Right atrium auricular region (tissue), 2 donors: ENCODE measurements at regions not wholly inside any gene's neighbourhood (a gene's known extent, or its start where the extent isn't known, plus 50 kb on each side); places are given as distances from the start of the nearest gene placed in this dataset.

Experiments used
- DNase-seq: peaks from one replicate; pipeline ENCODE4 v3.0.0-alpha.2; 2019; ENCODE audit warnings: low spot score
- H3K27ac ChIP-seq, 2 donors: fragments of 200-600 bp; sonication (generic); 1 replicate in 1 of 2; 2 replicates in 1 of 2; pipeline ENCODE4 v1.5.1; 2016 to 2019
- H3K27me3 ChIP-seq, 2 donors: fragments of 200-600 bp; sonication (generic); one replicate each; pipeline versions ENCODE4 v1.5.1 to v1.6.0; 2017 to 2019
- H3K36me3 ChIP-seq: fragments of 200-600 bp; sonication (generic); one replicate; pipeline ENCODE4 v1.5.1; 2016
- H3K4me1 ChIP-seq, 2 donors: fragments of 200-600 bp; sonication (generic); one replicate each; pipeline versions ENCODE4 v1.5.1 to v1.6.0; 2017 to 2019
- H3K4me3 ChIP-seq, 2 donors: fragments of 200-600 bp; sonication (generic); 1 replicate in 1 of 2; 2 replicates in 1 of 2; pipeline ENCODE4 v1.5.1; 2017 to 2019; ENCODE audit warnings: mild to moderate bottlenecking in 1 of 2, moderate library complexity in 1 of 2
- H3K9me3 ChIP-seq, 2 donors: fragments of 200-600 bp; sonication (generic); one replicate each; pipeline ENCODE4 v1.5.1; 2019
- TF ChIP-seq, protein P1 (sequence below), 2 donors: fragments of 200-600 bp; sonication (generic); IDR thresholded peaks; one replicate each; pipeline ENCODE4 v1.5.1; 2019; ENCODE audit warnings: antibody characterized with exemption in 2 of 2

DNA sequence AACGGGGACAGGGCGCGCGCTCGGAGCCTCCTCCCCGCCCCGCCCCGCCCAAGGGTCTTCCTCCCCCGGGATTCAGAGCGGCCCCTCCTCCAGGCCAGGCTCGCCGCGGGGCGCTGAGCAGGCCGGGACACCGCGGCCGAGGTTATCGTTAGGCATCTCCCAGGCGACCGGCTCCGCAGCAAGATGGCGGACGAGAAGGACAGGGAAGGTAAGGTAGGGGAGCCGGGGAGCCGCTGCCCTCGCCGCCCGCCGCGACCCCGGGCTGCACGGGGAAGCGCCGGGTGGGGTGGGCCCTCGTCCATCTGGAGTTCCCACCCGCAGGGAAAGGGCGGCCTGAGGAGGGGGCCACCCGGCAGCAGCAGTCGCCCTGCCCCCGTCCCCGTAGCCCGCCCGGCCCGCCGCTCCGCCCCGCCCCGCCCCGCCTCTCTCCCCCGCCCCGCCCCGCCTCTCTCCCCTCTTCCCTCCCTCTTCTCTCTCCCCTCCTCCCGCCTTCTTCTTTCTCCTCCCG, 105.9 kb upstream of the HNRNPU start:
- TF ChIP-seq, protein P1, sequence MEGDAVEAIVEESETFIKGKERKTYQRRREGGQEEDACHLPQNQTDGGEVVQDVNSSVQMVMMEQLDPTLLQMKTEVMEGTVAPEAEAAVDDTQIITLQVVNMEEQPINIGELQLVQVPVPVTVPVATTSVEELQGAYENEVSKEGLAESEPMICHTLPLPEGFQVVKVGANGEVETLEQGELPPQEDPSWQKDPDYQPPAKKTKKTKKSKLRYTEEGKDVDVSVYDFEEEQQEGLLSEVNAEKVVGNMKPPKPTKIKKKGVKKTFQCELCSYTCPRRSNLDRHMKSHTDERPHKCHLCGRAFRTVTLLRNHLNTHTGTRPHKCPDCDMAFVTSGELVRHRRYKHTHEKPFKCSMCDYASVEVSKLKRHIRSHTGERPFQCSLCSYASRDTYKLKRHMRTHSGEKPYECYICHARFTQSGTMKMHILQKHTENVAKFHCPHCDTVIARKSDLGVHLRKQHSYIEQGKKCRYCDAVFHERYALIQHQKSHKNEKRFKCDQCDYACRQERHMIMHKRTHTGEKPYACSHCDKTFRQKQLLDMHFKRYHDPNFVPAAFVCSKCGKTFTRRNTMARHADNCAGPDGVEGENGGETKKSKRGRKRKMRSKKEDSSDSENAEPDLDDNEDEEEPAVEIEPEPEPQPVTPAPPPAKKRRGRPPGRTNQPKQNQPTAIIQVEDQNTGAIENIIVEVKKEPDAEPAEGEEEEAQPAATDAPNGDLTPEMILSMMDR (IDR thresholded peaks at IDR 0.05): no peak
- Histone ChIP-seq H3K4me1 (peaks cover 0 to 20% of the 10 kb centered on the region in 2 donors), H3K36me3 (no peaks in the 10 kb centered on the region), H3K27me3 (no peaks in the 10 kb centered on the region), H3K4me3 (peak overlapping the region; percentile 75 to 77), H3K9me3 (no peaks in the 10 kb centered on the region), H3K27ac (peak overlapping the region; percentile 98 to 99)
- DNase-seq: no peak

DNA sequence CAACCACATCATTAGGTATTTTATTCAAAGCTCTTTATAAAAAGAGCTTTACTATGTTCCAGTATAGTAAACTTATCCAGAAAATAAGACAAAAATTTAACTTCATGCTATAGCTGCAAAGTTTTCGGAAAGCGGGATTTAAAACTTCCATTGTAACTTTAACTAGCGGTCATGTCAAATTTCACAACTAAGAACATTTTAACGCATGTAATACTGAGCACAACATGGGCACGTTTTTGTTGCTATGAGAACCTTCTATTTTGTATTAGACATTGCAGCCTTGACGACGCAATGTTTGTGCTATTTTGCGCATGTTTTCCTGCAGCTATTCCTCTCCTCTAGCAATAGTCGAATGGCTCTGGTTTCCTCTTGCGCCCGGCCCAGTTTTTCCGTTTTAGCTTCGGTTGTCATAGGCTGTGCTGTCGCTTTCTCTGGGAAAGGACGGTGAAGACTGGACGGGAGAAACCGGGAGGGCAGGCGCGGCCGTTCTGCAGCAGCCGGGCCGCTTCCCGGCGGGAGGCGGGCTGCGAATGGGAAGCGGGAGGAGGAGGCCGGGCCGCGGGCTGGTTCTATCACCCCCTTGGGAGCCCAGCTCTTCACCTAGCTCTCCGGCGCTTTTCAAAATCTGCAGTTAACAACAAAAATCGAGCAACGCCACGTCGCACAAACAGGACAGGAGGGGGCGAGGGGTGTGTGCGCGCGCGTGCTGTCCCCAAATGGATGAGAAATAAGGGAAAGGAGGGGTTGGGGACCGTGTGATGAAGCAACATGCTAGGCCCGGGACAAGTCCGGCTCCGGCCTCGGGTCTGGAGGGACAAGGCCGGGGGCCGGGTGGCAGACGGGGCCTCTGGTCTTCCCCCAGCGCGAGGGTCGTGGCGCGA, 105.3 kb upstream of the HNRNPU start:
- H3K9me3 ChIP-seq: no peaks in the 10 kb centered on the region
- peak overlapping the region; percentile 75 to 77 for H3K4me3 ChIP-seq
- H3K36me3 ChIP-seq: no peaks in the 10 kb centered on the region
- H3K27me3 ChIP-seq: no peaks in the 10 kb centered on the region
- TF ChIP-seq, protein P1 (IDR thresholded peaks at IDR 0.05): no peak
- peaks cover 0 to 27% of the 10 kb centered on the region in 2 donors for H3K4me1 ChIP-seq
- DNase-seq: peak; percentile 85
- peak overlapping the region; percentile 98 to 99 for H3K27ac ChIP-seq

DNA sequence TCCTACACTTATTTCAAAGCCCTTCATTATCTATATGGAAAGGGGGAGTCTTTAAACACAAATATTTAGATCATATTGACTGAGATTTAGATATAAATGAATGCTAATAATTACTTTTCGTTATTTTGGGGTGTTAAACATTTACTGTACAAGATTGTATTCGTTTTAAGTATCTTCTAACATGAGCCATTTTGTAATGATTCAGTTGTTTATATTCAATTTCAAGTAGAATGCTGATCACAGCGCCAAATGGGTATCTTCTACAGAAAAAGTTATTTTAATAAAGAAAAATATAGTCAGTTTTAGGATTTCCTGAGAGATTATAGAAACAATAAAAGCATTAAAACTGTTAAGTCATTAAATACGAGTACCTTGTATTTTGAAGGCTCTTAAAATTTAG, 104.5 kb upstream of the HNRNPU start:
- no peak for DNase-seq
- peak overlapping the region; percentile 75 to 77 for H3K4me3 ChIP-seq
- no peaks in the 10 kb centered on the region for H3K27me3 ChIP-seq
- H3K9me3 ChIP-seq: no peaks in the 10 kb centered on the region
- H3K36me3 ChIP-seq: no peaks in the 10 kb centered on the region
- TF ChIP-seq, protein P1 (IDR thresholded peaks at IDR 0.05): no peak
- H3K27ac ChIP-seq: peak overlapping the region; percentile 98 to 99
- peaks cover 0 to 34% of the 10 kb centered on the region in 2 donors for H3K4me1 ChIP-seq

DNA sequence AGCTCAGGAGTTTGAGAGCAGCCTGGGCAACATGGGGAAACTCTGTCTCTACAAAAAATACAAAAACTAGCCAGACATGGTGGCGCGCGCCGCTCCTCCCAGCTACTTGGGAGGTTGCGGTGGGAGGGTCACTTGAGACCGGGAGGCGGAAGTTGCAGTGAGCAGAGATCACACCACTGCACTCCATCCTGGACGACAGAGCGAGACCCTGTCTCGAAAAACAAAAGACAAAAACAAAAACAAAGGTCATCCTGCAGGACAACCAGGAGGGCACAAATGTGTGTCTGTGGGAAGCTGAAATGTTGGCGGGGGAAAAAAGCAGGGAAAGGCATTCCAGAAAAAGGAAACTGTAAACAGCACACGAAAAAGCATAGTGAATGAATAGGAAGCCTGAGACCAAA, 104.1 kb upstream of the HNRNPU start:
- Histone ChIP-seq H3K9me3 (no peaks in the 10 kb centered on the region), H3K4me1 (peaks cover 0 to 38% of the 10 kb centered on the region in 2 donors), H3K27ac (peak overlapping the region; percentile 98 to 99), H3K27me3 (no peaks in the 10 kb centered on the region), H3K36me3 (no peaks in the 10 kb centered on the region), H3K4me3 (peak overlapping the region in 1 of 2 donors; percentile 75)
- TF ChIP-seq, protein P1 (IDR thresholded peaks at IDR 0.05): no peak
- DNase-seq: no peak

DNA sequence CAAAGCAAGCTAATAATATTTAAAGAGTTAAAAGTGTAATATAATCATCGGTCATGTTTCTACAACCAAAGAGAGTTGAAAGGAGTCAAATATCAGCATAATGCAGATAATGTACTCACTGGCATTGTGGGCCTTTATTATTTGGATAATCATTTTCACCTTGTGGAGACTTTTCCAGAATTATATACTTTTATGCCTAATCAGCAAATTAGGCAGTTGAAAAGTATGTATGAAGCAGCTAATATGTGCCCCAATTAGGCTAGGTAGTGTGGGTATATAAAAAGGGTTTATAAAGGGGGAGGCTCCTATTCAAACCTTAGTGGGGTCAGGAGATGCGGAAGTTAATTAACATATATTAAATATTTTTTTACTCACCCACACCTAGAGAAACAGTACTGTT, 102.8 kb upstream of the HNRNPU start:
- no peaks in the 10 kb centered on the region for H3K36me3 ChIP-seq
- no peaks in the 10 kb centered on the region for H3K27me3 ChIP-seq
- TF ChIP-seq, protein P1 (IDR thresholded peaks at IDR 0.05): no peak
- no peak for DNase-seq
- H3K27ac ChIP-seq: no peak overlapping the region
- no peak overlapping the region for H3K4me3 ChIP-seq
- H3K4me1 ChIP-seq: peaks cover 0 to 44% of the 10 kb centered on the region in 2 donors
- no peaks in the 10 kb centered on the region for H3K9me3 ChIP-seq
